Fibroblast of the aortic adventitia (primary cell): ENCODE measurements at regions not wholly inside any gene's neighbourhood (a gene's known extent, or its start where the extent isn't known, plus 50 kb on each side); places are given as distances from the start of the nearest gene placed in this dataset.

ENCODE experiments used
- DNase-seq: peaks from one replicate; pipeline ENCODE4 v3.0.0-alpha.2; 2010; ENCODE audit warnings: low read depth
- H3K4me3 ChIP-seq: 2 replicates; pipeline ENCODE4 v1.5.1; 2011; ENCODE audit warnings: low read depth, mild to moderate bottlenecking, control low read depth, low read length, moderate library complexity
- CTCF ChIP-seq: IDR thresholded peaks from 2 replicates; pipeline ENCODE4 v1.5.1; 2011; ENCODE audit warnings: mild to moderate bottlenecking, low read length, control low read depth, inconsistent platforms; ENCODE audit not compliant: insufficient read depth

GRCh38 chr17:71677439-71677838, 443.4 kb upstream of the SOX9 start:
- no peak for TF ChIP-seq CTCF
- no peak overlapping the region for H3K4me3 ChIP-seq
- no peak for DNase-seq

GRCh38 chr17:71679832-71680231, 441.0 kb upstream of the SOX9 start:
- TF ChIP-seq CTCF: no peak
- H3K4me3 ChIP-seq: no peak overlapping the region
- no peak for DNase-seq

- no peak for TF ChIP-seq CTCF
- H3K4me3 ChIP-seq: no peak overlapping the region
- DNase-seq: no peak
Measured at GRCh38 chr17:71681427-71682173, 439.2 kb upstream of the SOX9 start.

GRCh38 chr17:71682174-71682494, 438.7 kb upstream of the SOX9 start:
- TF ChIP-seq CTCF: no peak
- H3K4me3 ChIP-seq: no peak overlapping the region
- DNase-seq: no peak

GRCh38 chr17:71689782-71690181, 431.0 kb upstream of the SOX9 start:
- no peak for DNase-seq
- TF ChIP-seq CTCF: no peak
- H3K4me3 ChIP-seq: no peak overlapping the region

GRCh38 chr17:71699907-71700306, 420.9 kb upstream of the SOX9 start:
- no peak for TF ChIP-seq CTCF
- no peak overlapping the region for H3K4me3 ChIP-seq
- no peak for DNase-seq

- no peak overlapping the region for H3K4me3 ChIP-seq
- no peak for DNase-seq
- no peak for TF ChIP-seq CTCF
Measured at GRCh38 chr17:71703701-71704100, 417.1 kb upstream of the SOX9 start.
